ENCODE measurements at regions not wholly inside any gene's neighbourhood (a gene's known extent, or its start where the extent isn't known, plus 50 kb on each side); places are given as distances from the start of the nearest gene placed in this dataset.
A peak's percentile ranks its signal among the peaks of the same experiment; 100 is the strongest.

DNA sequence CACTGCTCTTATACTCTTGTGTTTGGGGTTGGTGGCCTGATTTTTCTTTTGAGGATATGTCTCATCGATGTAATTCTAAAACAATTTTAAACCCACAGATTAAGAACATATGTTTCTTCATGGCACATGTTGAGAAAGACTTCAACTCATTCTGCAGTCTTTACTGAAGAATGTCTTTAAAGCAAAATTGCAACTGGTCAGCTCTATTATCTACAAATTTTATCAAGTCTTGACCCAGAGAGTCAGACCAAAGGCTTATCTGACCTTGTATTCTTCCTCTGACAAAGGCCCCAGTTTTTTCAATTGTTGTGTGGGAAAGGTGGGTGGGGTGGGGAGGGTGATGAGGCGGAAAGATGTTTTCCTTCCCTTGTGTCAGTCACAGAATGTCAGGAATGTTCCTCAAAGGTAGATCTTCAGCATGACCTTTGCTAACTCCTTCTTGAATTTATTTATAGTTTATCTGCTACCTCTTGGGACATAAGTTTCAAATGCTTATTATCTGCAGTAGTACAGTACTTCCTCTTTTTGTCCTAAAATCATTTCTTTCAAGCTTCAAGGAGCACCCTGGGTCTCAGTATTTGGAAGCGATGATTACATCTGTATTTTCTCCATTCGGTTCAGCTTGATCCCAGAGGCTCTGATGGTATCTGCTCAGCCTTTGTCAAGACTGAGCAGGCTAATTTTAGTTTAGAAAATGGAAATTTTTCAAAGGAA lies 63.2 kb upstream of the TIAM2 start:
- TF ChIP-seq, protein P1, sequence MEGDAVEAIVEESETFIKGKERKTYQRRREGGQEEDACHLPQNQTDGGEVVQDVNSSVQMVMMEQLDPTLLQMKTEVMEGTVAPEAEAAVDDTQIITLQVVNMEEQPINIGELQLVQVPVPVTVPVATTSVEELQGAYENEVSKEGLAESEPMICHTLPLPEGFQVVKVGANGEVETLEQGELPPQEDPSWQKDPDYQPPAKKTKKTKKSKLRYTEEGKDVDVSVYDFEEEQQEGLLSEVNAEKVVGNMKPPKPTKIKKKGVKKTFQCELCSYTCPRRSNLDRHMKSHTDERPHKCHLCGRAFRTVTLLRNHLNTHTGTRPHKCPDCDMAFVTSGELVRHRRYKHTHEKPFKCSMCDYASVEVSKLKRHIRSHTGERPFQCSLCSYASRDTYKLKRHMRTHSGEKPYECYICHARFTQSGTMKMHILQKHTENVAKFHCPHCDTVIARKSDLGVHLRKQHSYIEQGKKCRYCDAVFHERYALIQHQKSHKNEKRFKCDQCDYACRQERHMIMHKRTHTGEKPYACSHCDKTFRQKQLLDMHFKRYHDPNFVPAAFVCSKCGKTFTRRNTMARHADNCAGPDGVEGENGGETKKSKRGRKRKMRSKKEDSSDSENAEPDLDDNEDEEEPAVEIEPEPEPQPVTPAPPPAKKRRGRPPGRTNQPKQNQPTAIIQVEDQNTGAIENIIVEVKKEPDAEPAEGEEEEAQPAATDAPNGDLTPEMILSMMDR (IDR thresholded peaks at IDR 0.05; ENCODE audit: unreplicated experiment): no peak
- peak overlapping the region; percentile 71 for H3K27ac Mint-ChIP-seq (ENCODE audit: low read depth, unreplicated experiment)
- H3K4me1 Mint-ChIP-seq (ENCODE audit: insufficient read depth, unreplicated experiment): peaks cover 24% of the 10 kb centered on the region
- H3K9me3 Mint-ChIP-seq (ENCODE audit: unreplicated experiment): no peaks in the 10 kb centered on the region
- no peak overlapping the region for H3K4me3 Mint-ChIP-seq (ENCODE audit: unreplicated experiment)
- no TSS peak for BruUV-seq (replicated peaks)
- no peaks in the 10 kb centered on the region for H3K36me3 Mint-ChIP-seq (ENCODE audit: insufficient read depth, unreplicated experiment)
- no peak for DNase-seq (ENCODE audit: unreplicated experiment)
- ChIA-PET POLR2A (interaction anchor here (0.7 to 6.7 kb wide), 5 partner anchors 59 to 256 kb away, joined by 3 to 40 read pairs (median 3); no protein-coding TSS in a partner anchor), CTCF (interaction anchor here (0.5 to 6.9 kb wide), 5 partner anchors 228 to 316 kb away, joined by 3 to 93 read pairs (median 8); no protein-coding TSS in a partner anchor)
- H3K27me3 Mint-ChIP-seq (ENCODE audit: insufficient read depth, unreplicated experiment): no peaks in the 10 kb centered on the region
- intact Hi-C loops (cut with micrococcal nuclease): no loop called here

DNA sequence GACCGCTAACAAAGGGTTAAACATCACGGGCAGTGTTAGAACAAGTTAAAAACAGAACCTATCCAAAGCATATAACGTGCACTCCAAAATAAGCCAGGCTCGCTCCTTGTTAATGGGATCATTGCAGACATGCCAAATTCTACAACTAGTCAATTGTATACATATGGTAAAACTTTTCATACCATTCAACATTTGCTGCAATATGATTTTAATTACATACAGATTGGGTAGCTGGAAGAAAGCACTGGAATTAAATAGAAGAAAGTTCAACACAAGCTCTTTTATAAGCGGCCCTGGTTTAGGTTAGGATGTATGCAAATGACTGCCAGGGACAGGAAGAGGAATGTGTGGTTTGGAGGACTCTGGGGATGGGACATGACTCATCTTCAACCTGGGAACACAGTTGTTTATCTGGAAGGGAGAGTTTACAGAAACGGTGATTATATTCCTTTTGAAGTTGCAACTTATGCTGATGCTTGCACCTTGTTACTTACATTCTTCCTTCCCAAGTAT lies 62.5 kb upstream of the TIAM2 start:
- H3K27me3 Mint-ChIP-seq (ENCODE audit: insufficient read depth, unreplicated experiment): no peaks in the 10 kb centered on the region

DNA sequence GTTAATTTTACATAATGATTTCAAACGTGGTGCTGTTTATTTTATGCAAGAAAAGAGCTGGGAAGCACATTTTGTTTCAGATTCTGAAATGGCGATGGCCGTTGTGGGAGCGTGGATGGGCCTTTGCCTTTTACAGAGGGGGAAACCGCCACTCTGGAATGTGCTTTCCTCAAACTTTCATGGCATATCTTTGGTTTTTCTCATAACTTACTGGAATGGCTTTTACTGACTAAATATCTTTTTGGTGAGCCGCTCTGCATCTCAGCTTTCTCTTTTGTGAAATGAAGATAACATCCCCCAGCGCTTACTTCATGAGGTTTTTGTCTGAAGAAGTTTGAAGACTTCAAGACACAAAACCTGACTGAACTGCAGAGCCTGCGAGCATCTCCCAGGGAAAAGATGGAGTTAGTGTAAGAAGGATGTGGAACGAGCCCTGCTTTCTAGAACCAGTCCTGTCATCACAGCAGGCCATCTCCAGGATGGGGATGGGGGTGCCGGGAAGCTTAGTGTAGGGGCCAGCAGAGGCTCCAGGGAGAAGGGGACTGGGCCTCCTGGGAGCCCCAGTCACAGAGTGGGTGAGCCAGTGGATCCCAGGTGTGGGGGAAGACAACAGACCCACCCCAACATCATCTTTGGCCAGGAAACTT lies 61.8 kb upstream of the TIAM2 start:
- H3K27me3 Mint-ChIP-seq (ENCODE audit: insufficient read depth, unreplicated experiment): no peaks in the 10 kb centered on the region
- TF ChIP-seq, protein P1 (IDR thresholded peaks at IDR 0.05; ENCODE audit: unreplicated experiment): no peak
- no peak for DNase-seq (ENCODE audit: unreplicated experiment)
- no TSS peak for BruUV-seq (replicated peaks)
- POLR2A ChIA-PET: interaction anchor here (0.8 to 6.7 kb wide), 4 partner anchors 93 to 257 kb away, joined by 3 to 40 read pairs (median 3); no protein-coding TSS in a partner anchor
- H3K4me1 Mint-ChIP-seq (ENCODE audit: insufficient read depth, unreplicated experiment): peaks cover 22% of the 10 kb centered on the region
- no peak overlapping the region for H3K4me3 Mint-ChIP-seq (ENCODE audit: unreplicated experiment)
- CTCF ChIA-PET: interaction anchor here (6.4 to 6.9 kb wide), 2 partner anchors 238 to 244 kb away, joined by 61 to 93 read pairs; no protein-coding TSS in a partner anchor
- H3K27ac Mint-ChIP-seq (ENCODE audit: low read depth, unreplicated experiment): peak overlapping the region; percentile 71
- no peaks in the 10 kb centered on the region for H3K9me3 Mint-ChIP-seq (ENCODE audit: unreplicated experiment)
- H3K36me3 Mint-ChIP-seq (ENCODE audit: insufficient read depth, unreplicated experiment): no peaks in the 10 kb centered on the region
- intact Hi-C loops (cut with micrococcal nuclease): no loop called here

More for the DNA sequence above, 62.5 kb upstream of the TIAM2 start:
- H3K9me3 Mint-ChIP-seq (ENCODE audit: unreplicated experiment): no peaks in the 10 kb centered on the region
- no peak overlapping the region for H3K4me3 Mint-ChIP-seq (ENCODE audit: unreplicated experiment)
- peaks cover 24% of the 10 kb centered on the region for H3K4me1 Mint-ChIP-seq (ENCODE audit: insufficient read depth, unreplicated experiment)
- ChIA-PET POLR2A (interaction anchor here (0.8 to 6.7 kb wide), 5 partner anchors 94 to 257 kb away, joined by 3 to 40 read pairs (median 3); no protein-coding TSS in a partner anchor), CTCF (interaction anchor here (1.5 to 6.9 kb wide), 3 partner anchors 239 to 316 kb away, joined by 8 to 93 read pairs (median 61); no protein-coding TSS in a partner anchor)
- peak; percentile 74 for DNase-seq (ENCODE audit: unreplicated experiment)
- H3K27ac Mint-ChIP-seq (ENCODE audit: low read depth, unreplicated experiment): peak overlapping the region; percentile 71
- intact Hi-C loops (cut with micrococcal nuclease): no loop called here
- BruUV-seq (replicated peaks): no TSS peak
- no peaks in the 10 kb centered on the region for H3K36me3 Mint-ChIP-seq (ENCODE audit: insufficient read depth, unreplicated experiment)
- TF ChIP-seq, protein P1 (IDR thresholded peaks at IDR 0.05; ENCODE audit: unreplicated experiment): no peak

Data from MCF 10A (cell line).